IPS-15b (cell line): ENCODE measurements at regions not wholly inside any gene's neighbourhood (a gene's known extent, or its start where the extent isn't known, plus 50 kb on each side); places are given as distances from the start of the nearest gene placed in this dataset.

ENCODE experiments used
- H3K27me3 ChIP-seq: one replicate; pipeline ENCODE4 v1.6.1; 2013; ENCODE audit warnings: low read length; ENCODE audit not compliant: control insufficient read depth, insufficient read depth
- H3K36me3 ChIP-seq: one replicate; pipeline ENCODE4 v1.6.1; 2013; ENCODE audit warnings: low read length; ENCODE audit not compliant: control insufficient read depth, insufficient read depth
- H3K4me1 ChIP-seq: one replicate; pipeline ENCODE4 v1.6.1; 2013; ENCODE audit warnings: mild to moderate bottlenecking, low read length; ENCODE audit not compliant: control insufficient read depth, insufficient read depth
- H3K4me3 ChIP-seq: one replicate; pipeline ENCODE4 v1.5.1; 2013; ENCODE audit warnings: low read depth, low read length
- H3K9ac ChIP-seq: one replicate; pipeline ENCODE4 v1.6.1; 2013; ENCODE audit warnings: low read depth, mild to moderate bottlenecking, low read length
- H3K9me3 ChIP-seq: one replicate; pipeline ENCODE4 v1.6.1; 2013; ENCODE audit warnings: mild to moderate bottlenecking, low read length; ENCODE audit not compliant: control insufficient read depth, insufficient read depth

GRCh38 chr1:238196516-238196915 lies 305.8 kb upstream of the ZP4 start:
- no peak overlapping the region for H3K4me3 ChIP-seq
- no peaks in the 10 kb centered on the region for H3K36me3 ChIP-seq
- no peaks in the 10 kb centered on the region for H3K9me3 ChIP-seq
- H3K27me3 ChIP-seq, result no peaks in the 10 kb centered on the region
- no peak overlapping the region for H3K9ac ChIP-seq
- no peaks in the 10 kb centered on the region for H3K4me1 ChIP-seq

- no peaks in the 10 kb centered on the region for H3K4me1 ChIP-seq
- H3K9me3 ChIP-seq, result no peaks in the 10 kb centered on the region
- no peaks in the 10 kb centered on the region for H3K27me3 ChIP-seq
- H3K9ac ChIP-seq, result no peak overlapping the region
- no peak overlapping the region for H3K4me3 ChIP-seq
- H3K36me3 ChIP-seq, result no peaks in the 10 kb centered on the region
Measured at GRCh38 chr1:238191170-238191569, 300.4 kb upstream of the ZP4 start.

DNA sequence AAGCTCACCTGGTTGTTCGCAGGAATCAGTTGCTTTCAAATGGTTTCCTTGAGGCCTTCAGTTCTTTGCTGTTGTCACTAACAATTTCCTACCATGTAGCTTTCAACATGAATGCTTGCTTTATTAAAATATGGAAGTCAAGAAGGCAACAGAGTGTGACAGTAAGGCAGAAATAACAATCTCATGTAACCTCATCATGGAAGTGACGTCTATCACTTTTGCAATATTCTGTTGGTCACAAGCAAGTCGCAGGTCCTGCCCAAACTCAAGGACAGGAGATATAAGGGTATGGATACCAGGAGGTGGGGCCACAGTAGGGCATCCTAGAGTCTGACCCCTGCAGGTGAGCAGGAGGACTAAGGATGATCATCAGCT lies 296.8 kb upstream of the ZP4 start:
- Histone ChIP-seq H3K36me3 (no peaks in the 10 kb centered on the region), H3K9me3 (no peaks in the 10 kb centered on the region), H3K4me3 (no peak overlapping the region), H3K9ac (no peak overlapping the region), H3K27me3 (no peaks in the 10 kb centered on the region), H3K4me1 (no peaks in the 10 kb centered on the region)

GRCh38 chr1:238186887-238187574 lies 296.3 kb upstream of the ZP4 start:
- Histone ChIP-seq H3K9ac (no peak overlapping the region), H3K9me3 (no peaks in the 10 kb centered on the region), H3K27me3 (no peaks in the 10 kb centered on the region), H3K36me3 (no peaks in the 10 kb centered on the region), H3K4me3 (no peak overlapping the region), H3K4me1 (no peaks in the 10 kb centered on the region)

DNA sequence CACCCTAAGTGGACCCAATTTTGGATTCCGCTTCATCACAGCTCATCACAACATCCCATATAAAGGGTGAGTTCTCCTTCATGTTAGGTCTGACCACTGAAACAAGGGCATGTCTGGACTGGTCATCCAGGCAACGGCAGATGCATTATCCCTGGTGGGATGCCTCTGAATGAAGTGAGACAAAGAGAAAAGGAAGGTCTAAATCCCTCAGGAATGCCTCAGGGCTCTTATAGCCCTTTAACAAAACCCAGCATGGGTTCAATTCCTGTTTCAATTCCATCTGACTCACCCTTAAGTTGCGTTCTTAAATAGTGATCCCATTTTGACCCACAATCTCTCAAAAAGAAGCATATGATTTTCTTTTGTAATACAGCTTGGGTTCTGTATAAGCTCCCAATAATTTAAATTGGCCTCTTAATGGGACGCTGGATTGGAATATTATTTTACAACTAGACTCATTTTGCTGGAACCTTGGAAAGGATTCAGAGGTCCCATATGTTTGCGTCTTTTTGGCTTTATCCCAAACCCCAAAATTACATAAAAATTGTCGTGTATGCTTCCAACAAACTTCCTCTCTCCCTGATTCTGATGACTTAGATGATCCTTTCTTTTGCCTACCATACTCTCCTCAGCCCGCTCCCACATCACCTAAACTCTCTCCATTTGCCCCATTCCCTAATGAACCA lies 287.4 kb upstream of the ZP4 start:
- H3K27me3 ChIP-seq, result no peaks in the 10 kb centered on the region
- no peaks in the 10 kb centered on the region for H3K4me1 ChIP-seq
- H3K9ac ChIP-seq, result no peak overlapping the region
- no peaks in the 10 kb centered on the region for H3K9me3 ChIP-seq
- H3K36me3 ChIP-seq, result no peaks in the 10 kb centered on the region
- H3K4me3 ChIP-seq, result no peak overlapping the region

- Histone ChIP-seq H3K4me3 (no peak overlapping the region), H3K9ac (no peak overlapping the region), H3K27me3 (no peaks in the 10 kb centered on the region), H3K4me1 (no peaks in the 10 kb centered on the region), H3K9me3 (no peaks in the 10 kb centered on the region), H3K36me3 (no peaks in the 10 kb centered on the region)
Measured at GRCh38 chr1:238177351-238177750, 286.6 kb upstream of the ZP4 start.

DNA sequence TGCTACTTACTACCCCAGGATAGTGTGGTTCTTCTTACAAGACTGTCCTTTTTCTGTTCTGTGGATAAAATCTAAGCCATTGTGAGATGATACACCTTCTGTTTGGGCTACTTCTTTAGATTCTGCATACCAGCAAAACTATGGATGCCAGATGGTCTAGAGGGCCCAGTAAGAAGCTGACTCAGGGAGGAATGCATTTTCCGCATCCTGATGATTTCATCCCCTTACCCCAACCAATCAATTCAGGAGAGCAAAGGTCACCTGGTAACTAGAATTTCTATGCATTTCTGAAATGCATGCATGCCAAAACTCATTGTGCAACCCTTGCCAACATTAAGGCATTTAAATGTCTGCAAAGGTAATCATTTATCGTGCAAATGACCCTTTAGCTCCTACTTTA lies 285.7 kb upstream of the ZP4 start:
- H3K9ac ChIP-seq, result no peak overlapping the region
- H3K4me3 ChIP-seq, result no peak overlapping the region
- H3K36me3 ChIP-seq, result no peaks in the 10 kb centered on the region
- no peaks in the 10 kb centered on the region for H3K4me1 ChIP-seq
- no peaks in the 10 kb centered on the region for H3K27me3 ChIP-seq
- no peaks in the 10 kb centered on the region for H3K9me3 ChIP-seq

- Histone ChIP-seq H3K9ac (no peak overlapping the region), H3K4me1 (no peaks in the 10 kb centered on the region), H3K27me3 (no peaks in the 10 kb centered on the region), H3K4me3 (no peak overlapping the region), H3K36me3 (no peaks in the 10 kb centered on the region), H3K9me3 (no peaks in the 10 kb centered on the region)
Measured at GRCh38 chr1:238171985-238172384, 281.3 kb upstream of the ZP4 start.

- Histone ChIP-seq H3K27me3 (no peaks in the 10 kb centered on the region), H3K4me3 (no peak overlapping the region), H3K9ac (no peak overlapping the region), H3K9me3 (peaks cover 3% of the 10 kb centered on the region), H3K4me1 (no peaks in the 10 kb centered on the region), H3K36me3 (no peaks in the 10 kb centered on the region)
Measured at GRCh38 chr1:238161955-238162354, 271.2 kb upstream of the ZP4 start.

DNA sequence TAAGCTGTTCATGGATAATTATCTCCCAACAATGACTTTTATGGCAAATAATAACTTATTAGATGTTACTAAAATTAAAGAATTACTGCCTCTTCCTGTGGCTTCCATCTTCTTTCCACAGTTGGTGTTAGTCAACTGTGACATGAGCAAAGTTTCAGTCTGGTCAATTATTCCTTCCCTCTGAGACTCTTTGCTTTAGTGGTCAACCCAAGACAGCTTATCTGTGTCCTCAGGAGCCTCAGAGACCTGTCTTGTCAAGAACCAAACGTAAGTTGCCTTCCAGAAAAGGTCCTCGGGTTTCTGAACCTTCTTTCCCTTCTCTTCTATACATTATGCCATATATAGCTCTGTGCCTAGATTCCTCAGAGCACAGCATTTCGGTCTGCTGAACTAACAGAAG lies 263.2 kb upstream of the ZP4 start:
- no peak overlapping the region for H3K9ac ChIP-seq
- no peak overlapping the region for H3K4me3 ChIP-seq
- no peaks in the 10 kb centered on the region for H3K4me1 ChIP-seq
- no peaks in the 10 kb centered on the region for H3K36me3 ChIP-seq
- no peaks in the 10 kb centered on the region for H3K9me3 ChIP-seq
- no peaks in the 10 kb centered on the region for H3K27me3 ChIP-seq

DNA sequence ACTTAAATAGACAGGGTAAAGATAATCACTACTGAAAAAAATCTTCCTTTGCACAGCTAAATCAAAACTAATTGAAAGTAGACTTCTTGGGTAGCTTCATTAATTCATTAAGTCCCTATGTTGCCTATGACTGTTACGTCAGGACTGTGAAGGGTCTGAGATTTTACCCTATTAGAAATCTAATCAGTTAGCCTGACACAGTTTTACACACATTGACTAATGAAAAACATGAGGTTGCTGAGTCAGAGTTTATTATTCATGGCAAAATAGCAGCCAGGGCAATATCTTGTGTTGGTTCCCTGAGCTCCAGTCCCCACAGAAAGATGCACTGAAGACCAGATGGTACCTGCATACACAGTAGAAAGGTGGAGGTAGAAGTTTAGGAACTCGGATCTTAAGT lies 262.5 kb upstream of the ZP4 start:
- Histone ChIP-seq H3K27me3 (no peaks in the 10 kb centered on the region), H3K9ac (no peak overlapping the region), H3K4me3 (no peak overlapping the region), H3K4me1 (no peaks in the 10 kb centered on the region), H3K36me3 (no peaks in the 10 kb centered on the region), H3K9me3 (no peaks in the 10 kb centered on the region)

GRCh38 chr1:238152119-238152518 lies 261.4 kb upstream of the ZP4 start:
- Histone ChIP-seq H3K9me3 (no peaks in the 10 kb centered on the region), H3K4me3 (no peak overlapping the region), H3K9ac (no peak overlapping the region), H3K4me1 (no peaks in the 10 kb centered on the region), H3K36me3 (no peaks in the 10 kb centered on the region), H3K27me3 (no peaks in the 10 kb centered on the region)
